ENCODE measurements at regions not wholly inside any gene's neighbourhood (a gene's known extent, or its start where the extent isn't known, plus 50 kb on each side); places are given as distances from the start of the nearest gene placed in this dataset.

DNA sequence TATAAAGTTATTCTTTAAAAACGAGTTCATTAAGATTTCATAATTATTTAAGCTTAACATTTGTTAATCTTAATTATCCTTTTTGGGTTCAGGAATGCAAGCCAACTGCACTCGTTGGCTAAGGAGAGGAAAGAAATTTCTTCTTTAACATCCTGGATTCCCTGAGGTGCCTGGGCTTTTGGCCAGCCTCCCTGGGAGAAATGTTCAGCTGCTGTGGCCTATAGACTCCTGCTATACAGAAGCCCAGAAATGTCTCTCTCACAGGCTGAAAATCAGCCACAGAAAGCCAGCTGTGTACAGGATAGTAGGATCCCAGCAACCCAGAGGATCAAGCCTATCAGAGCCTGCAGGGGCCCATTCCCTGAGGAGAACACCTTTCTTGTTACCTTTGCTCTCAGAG lies 430.3 kb downstream of the XIRP2 start:
- TF ChIP-seq TAF1 (IDR thresholded peaks at IDR 0.05; ENCODE audit: low read depth) (no peak), REST (IDR thresholded peaks at IDR 0.05; ENCODE audit: borderline replicate concordance) (no peak), RAD21 (conservative IDR thresholded peaks at IDR 0.05) (no peak), EP300 (conservative IDR thresholded peaks at IDR 0.05; ENCODE audit: poor library complexity, severe bottlenecking) (no peak), MXI1 (conservative IDR thresholded peaks at IDR 0.05; ENCODE audit: poor library complexity, severe bottlenecking) (no peak), EZH2 (IDR thresholded peaks at IDR 0.05; ENCODE audit: borderline replicate concordance, insufficient read depth, low read length, poor library complexity, severe bottlenecking) (no peak), POLR2AphosphoS5 (IDR thresholded peaks at IDR 0.05) (no peak), SMC3 (conservative IDR thresholded peaks at IDR 0.05; ENCODE audit: poor library complexity) (no peak)
- TF ChIP-seq, protein P1, sequence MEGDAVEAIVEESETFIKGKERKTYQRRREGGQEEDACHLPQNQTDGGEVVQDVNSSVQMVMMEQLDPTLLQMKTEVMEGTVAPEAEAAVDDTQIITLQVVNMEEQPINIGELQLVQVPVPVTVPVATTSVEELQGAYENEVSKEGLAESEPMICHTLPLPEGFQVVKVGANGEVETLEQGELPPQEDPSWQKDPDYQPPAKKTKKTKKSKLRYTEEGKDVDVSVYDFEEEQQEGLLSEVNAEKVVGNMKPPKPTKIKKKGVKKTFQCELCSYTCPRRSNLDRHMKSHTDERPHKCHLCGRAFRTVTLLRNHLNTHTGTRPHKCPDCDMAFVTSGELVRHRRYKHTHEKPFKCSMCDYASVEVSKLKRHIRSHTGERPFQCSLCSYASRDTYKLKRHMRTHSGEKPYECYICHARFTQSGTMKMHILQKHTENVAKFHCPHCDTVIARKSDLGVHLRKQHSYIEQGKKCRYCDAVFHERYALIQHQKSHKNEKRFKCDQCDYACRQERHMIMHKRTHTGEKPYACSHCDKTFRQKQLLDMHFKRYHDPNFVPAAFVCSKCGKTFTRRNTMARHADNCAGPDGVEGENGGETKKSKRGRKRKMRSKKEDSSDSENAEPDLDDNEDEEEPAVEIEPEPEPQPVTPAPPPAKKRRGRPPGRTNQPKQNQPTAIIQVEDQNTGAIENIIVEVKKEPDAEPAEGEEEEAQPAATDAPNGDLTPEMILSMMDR (IDR thresholded peaks at IDR 0.05; ENCODE audit: poor library complexity, severe bottlenecking), result no peak
- no peaks in the 10 kb centered on the region for H3K9me2 ChIP-seq (ENCODE audit: insufficient read depth, low read length)
- H3K4me3 ChIP-seq (ENCODE audit: low read length), result no peak overlapping the region
- no peak overlapping the region for H3K9ac ChIP-seq (ENCODE audit: low read length)
- no peak overlapping the region for H3K27ac ChIP-seq (ENCODE audit: low read length)
- H3K79me2 ChIP-seq (replicated peaks; ENCODE audit: insufficient read depth, low read length), result no peaks in the 10 kb centered on the region
- no peaks in the 10 kb centered on the region for H3F3A ChIP-seq (ENCODE audit: insufficient read depth, low read length, poor library complexity, severe bottlenecking)
- no peaks in the 10 kb centered on the region for H4K20me1 ChIP-seq (ENCODE audit: insufficient read depth)
- no peaks in the 10 kb centered on the region for H3K36me3 ChIP-seq (ENCODE audit: insufficient read depth, low read length)
- H3K4me2 ChIP-seq (ENCODE audit: low read length), result no peak overlapping the region
- no peaks in the 10 kb centered on the region for H3K9me3 ChIP-seq (ENCODE audit: low read length)
- H3K27me3 ChIP-seq (ENCODE audit: insufficient read depth, low read depth, low read length), result no peaks in the 10 kb centered on the region
- H2AFZ ChIP-seq (ENCODE audit: low read depth, low read length), result no peak overlapping the region

DNA sequence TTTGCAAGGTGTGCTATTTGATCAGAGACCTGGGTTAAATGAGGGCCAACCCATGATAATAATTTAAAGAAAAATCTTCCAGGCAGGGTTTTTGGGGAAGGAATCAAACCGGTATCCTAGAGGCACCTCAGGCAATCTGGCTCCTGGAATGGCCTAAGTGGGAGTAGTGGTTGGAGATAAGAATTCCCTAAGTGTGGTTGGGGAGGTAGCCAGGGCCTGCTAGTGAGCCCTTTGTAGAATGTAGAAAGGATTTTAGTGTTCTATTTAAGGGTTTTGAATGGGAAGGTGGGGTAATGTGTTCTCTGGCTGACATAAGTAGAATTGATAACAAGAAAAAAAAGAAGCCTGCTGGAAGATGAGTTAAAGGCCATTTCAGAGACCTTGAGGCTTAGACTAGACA lies 422.2 kb downstream of the XIRP2 start:
- Histone ChIP-seq H3K9me3 (ENCODE audit: low read length) (no peaks in the 10 kb centered on the region), H3K79me2 (replicated peaks; ENCODE audit: insufficient read depth, low read length) (peaks cover 7% of the 10 kb centered on the region), H4K20me1 (ENCODE audit: insufficient read depth) (no peaks in the 10 kb centered on the region), H3K36me3 (ENCODE audit: insufficient read depth, low read length) (no peaks in the 10 kb centered on the region), H3K27me3 (ENCODE audit: insufficient read depth, low read depth, low read length) (no peaks in the 10 kb centered on the region), H3K4me2 (ENCODE audit: low read length) (no peak overlapping the region), H2AFZ (ENCODE audit: low read depth, low read length) (no peak overlapping the region), H3K9ac (ENCODE audit: low read length) (no peak overlapping the region), H3K9me2 (ENCODE audit: insufficient read depth, low read length) (no peaks in the 10 kb centered on the region), H3F3A (ENCODE audit: insufficient read depth, low read length, poor library complexity, severe bottlenecking) (no peaks in the 10 kb centered on the region), H3K4me3 (ENCODE audit: low read length) (no peak overlapping the region), H3K27ac (ENCODE audit: low read length) (no peak overlapping the region)
- TF ChIP-seq REST (IDR thresholded peaks at IDR 0.05; ENCODE audit: borderline replicate concordance), result no peak
- TF ChIP-seq TAF1 (IDR thresholded peaks at IDR 0.05; ENCODE audit: low read depth), result no peak
- TF ChIP-seq EP300 (conservative IDR thresholded peaks at IDR 0.05; ENCODE audit: poor library complexity, severe bottlenecking), result no peak
- no peak for TF ChIP-seq EZH2 (IDR thresholded peaks at IDR 0.05; ENCODE audit: borderline replicate concordance, insufficient read depth, low read length, poor library complexity, severe bottlenecking)
- TF ChIP-seq, protein P1 (IDR thresholded peaks at IDR 0.05; ENCODE audit: poor library complexity, severe bottlenecking), result no peak
- TF ChIP-seq RAD21 (conservative IDR thresholded peaks at IDR 0.05), result no peak

Measured in neural cell (in vitro differentiated cells).